Muscle of leg (tissue), 3 donors: ENCODE measurements at regions not wholly inside any gene's neighbourhood (a gene's known extent, or its start where the extent isn't known, plus 50 kb on each side); places are given as distances from the start of the nearest gene placed in this dataset.
A peak's percentile ranks its signal among the peaks of the same experiment; 100 is the strongest.

Experiments
- DNase-seq: peaks from one replicate; pipeline ENCODE4 v3.0.0; 2013
- H3K27ac ChIP-seq: one replicate; pipeline ENCODE4 v1.5.1; 2013; ENCODE audit warnings: mild to moderate bottlenecking, low read length, control low read depth
- H3K27me3 ChIP-seq: one replicate; pipeline ENCODE4 v1.6.1; 2013; ENCODE audit warnings: low read length; ENCODE audit not compliant: control insufficient read depth, insufficient read depth
- H3K36me3 ChIP-seq: one replicate; pipeline ENCODE4 v1.6.1; 2013; ENCODE audit warnings: low read length; ENCODE audit not compliant: control insufficient read depth, insufficient read depth
- H3K4me1 ChIP-seq: one replicate; pipeline ENCODE4 v1.6.1; 2013; ENCODE audit warnings: low read length; ENCODE audit not compliant: control insufficient read depth, insufficient read depth
- H3K4me3 ChIP-seq: one replicate; pipeline ENCODE4 v1.5.1; 2013; ENCODE audit warnings: low read length, control low read depth
- H3K9me3 ChIP-seq: replicated peaks from 2 replicates; pipeline ENCODE4 v1.6.1; 2013; ENCODE audit warnings: low read depth, low read length; ENCODE audit not compliant: control insufficient read depth
- WGBS: methylation state at CpG from one replicate; pipeline ENCODE4 v1.1.5; 2013; ENCODE audit warnings: missing lambda C conversion rate; ENCODE audit not compliant: insufficient coverage; 5-methylcytosine and 5-hydroxymethylcytosine counted together

DNA sequence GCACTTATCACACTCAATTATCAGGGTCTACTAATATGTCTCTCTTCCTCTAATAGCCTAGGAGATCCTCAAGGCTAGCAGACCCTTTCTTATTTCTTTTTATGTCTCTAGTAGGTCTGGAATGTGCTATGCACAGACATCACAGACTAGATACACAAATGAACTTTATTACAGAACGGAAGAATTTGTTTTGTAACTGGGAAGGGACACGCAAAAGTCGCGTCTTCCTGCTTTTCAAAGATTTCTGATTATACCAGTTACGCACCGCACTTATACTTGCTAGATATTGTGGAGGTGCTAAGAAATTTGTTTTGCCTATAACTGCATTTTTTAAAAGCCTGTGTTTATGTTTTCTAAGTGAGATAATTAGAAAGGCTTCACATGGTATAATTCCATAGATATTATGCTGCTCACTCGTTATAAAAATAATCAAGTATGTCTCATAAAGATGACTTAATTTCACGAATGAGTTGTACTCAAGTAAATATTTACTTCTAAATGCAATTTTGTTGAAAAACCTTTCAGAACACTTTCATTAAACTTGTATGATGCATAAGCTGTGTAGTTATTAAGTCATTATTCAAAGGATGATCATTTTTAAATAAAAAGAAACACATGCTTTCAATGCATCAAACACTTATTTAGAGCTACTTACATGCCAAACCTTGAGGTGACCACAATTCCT lies 662.6 kb downstream of the ACTL7B start:
- Histone ChIP-seq H3K9me3 (peaks cover 2% of the 10 kb centered on the region), H3K27ac (no peak overlapping the region), H3K36me3 (no peaks in the 10 kb centered on the region), H3K4me3 (no peak overlapping the region), H3K4me1 (peaks cover 6% of the 10 kb centered on the region), H3K27me3 (no peaks in the 10 kb centered on the region)
- DNase-seq = no peak
- 93% methylated on average over 3 of the region's 8 CpGs for WGBS

GRCh38 chr9:108191065-108191464 lies 664.7 kb downstream of the ACTL7B start:
- 91% methylated on average over 4 of the region's 4 CpGs for WGBS
- Histone ChIP-seq H3K27me3 (no peaks in the 10 kb centered on the region), H3K36me3 (no peaks in the 10 kb centered on the region), H3K4me1 (peaks cover 24% of the 10 kb centered on the region), H3K27ac (no peak overlapping the region), H3K4me3 (no peak overlapping the region), H3K9me3 (peaks cover 2% of the 10 kb centered on the region)
- no peak for DNase-seq

DNA sequence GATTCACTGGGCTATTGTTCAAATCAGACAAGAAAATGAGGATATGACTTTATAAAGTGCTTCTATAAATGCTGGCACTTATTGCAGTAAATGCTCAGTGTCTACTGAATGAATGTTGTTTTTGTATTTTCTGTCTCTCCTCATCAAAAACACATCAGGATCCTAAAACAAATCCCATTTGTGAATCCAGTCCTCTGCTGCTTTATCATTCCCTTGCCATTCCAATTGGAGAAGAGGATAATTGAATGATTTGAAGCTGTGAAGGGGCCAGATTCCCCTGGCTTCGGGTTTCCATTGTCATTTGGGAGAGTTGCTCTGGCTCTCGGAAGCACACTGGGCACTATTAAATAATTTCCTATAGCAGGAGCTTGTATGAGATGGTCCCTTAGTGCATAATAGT lies 666.8 kb downstream of the ACTL7B start:
- H3K27me3 ChIP-seq = no peaks in the 10 kb centered on the region
- no peaks in the 10 kb centered on the region for H3K36me3 ChIP-seq
- H3K27ac ChIP-seq = peak overlapping the region; percentile 37
- 0% methylated on average over 1 of the region's 2 CpGs for WGBS
- DNase-seq = peak; percentile 86
- peaks cover 37% of the 10 kb centered on the region for H3K4me1 ChIP-seq
- H3K9me3 ChIP-seq = peaks cover 2% of the 10 kb centered on the region
- H3K4me3 ChIP-seq = no peak overlapping the region

DNA sequence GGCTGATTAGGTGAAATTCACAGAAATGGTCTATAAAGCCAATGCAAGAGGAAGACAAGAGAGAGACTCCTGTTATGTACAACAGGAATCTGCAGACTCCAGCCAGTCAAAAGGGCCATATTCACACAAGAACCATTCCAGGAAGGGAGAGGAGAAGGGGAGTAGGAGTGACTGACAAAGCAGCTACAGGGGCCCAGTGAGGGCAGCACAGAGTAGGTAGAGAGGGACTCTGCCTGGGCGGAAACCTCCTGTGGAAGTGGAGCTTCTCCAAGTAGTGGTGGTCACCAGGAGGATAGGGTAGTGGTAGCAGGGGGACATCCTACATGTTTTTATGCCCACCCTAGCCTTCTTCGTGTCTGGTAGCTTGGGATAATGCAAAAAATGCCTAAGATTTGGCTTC lies 667.3 kb downstream of the ACTL7B start:
- WGBS = no CpG with 5 or more reads among the region's 2 CpGs
- Histone ChIP-seq H3K9me3 (peaks cover 2% of the 10 kb centered on the region), H3K4me3 (no peak overlapping the region), H3K27ac (no peak overlapping the region), H3K4me1 (peaks cover 37% of the 10 kb centered on the region), H3K27me3 (no peaks in the 10 kb centered on the region), H3K36me3 (no peaks in the 10 kb centered on the region)
- no peak for DNase-seq

DNA sequence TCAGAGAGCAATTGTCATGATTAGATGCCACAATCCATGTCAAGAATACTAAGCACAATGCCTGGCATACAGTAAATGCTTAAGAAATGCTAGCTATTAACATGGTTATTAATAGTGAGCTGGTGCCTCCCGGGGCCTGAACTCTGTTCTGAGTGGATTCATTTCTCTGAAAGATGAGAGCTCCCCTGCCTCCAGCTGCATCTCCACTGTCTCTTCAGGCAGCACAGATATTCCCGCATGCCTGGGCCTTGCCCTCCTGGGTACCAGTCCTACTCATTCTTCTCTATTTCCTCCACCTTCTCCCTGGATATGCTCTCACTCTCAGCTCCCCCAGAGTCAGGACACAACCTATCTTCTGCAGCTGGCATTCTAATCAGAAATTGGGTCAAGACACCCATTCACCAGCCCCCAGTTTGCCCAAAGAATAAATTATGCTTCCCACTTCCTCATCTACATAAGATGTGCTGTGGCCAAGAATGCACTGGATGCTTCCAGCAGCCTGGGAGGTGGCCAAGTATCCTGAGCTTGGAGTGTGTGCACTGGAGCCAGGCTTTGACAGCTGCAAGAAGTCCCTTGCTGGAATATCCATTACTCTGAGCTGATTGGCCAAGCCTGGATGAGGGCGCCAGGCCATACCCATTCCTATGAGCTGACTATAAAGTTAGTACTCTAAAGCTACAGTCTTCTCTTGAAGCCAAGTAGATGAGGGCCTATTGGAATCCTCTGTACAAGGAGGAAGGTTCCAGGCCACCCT lies 669.0 kb downstream of the ACTL7B start:
- peak; percentile 98 for DNase-seq
- WGBS = 36% methylated on average over 2 of the region's 3 CpGs
- H3K36me3 ChIP-seq = no peaks in the 10 kb centered on the region

DNA sequence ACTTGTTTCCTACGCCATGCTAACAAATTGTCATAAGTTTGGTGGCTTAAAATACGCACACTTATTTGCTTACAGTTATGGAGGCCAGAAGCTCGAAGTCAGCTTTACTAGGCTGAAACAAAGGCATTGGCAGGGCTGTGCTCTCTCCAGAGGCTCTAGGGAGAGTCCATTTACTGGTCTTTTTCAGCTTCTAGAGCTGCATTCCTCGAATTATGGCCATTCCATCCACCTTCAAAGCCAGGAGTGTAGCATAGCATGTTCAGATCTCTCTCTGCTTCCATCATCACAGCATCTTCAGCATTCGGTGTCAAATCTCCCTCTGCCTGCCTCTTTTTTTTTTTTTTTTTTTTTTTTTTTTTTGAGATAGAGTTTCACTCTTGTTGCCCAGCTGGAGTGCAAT lies 670.2 kb downstream of the ACTL7B start:
- Histone ChIP-seq H3K4me1 (peaks cover 43% of the 10 kb centered on the region), H3K27me3 (peaks cover 3% of the 10 kb centered on the region), H3K4me3 (no peak overlapping the region), H3K9me3 (peaks cover 2% of the 10 kb centered on the region), H3K27ac (no peak overlapping the region), H3K36me3 (no peaks in the 10 kb centered on the region)
- DNase-seq = no peak
- WGBS = 52% methylated on average over 4 of the region's 5 CpGs

More for the DNA sequence above, 669.0 kb downstream of the ACTL7B start:
- Histone ChIP-seq H3K27me3 (peaks cover 3% of the 10 kb centered on the region), H3K27ac (peak overlapping the region; percentile 70), H3K4me3 (no peak overlapping the region), H3K9me3 (peaks cover 2% of the 10 kb centered on the region), H3K4me1 (peaks cover 41% of the 10 kb centered on the region)

GRCh38 chr9:108184941-108185340 lies 670.8 kb downstream of the ACTL7B start:
- Histone ChIP-seq H3K4me1 (peaks cover 49% of the 10 kb centered on the region), H3K27ac (no peak overlapping the region), H3K9me3 (peaks cover 2% of the 10 kb centered on the region), H3K27me3 (peaks cover 3% of the 10 kb centered on the region), H3K4me3 (no peak overlapping the region), H3K36me3 (no peaks in the 10 kb centered on the region)
- WGBS = 50% methylated on average over 3 of the region's 3 CpGs
- peak; percentile 47 for DNase-seq

- H3K4me1 ChIP-seq = peaks cover 47% of the 10 kb centered on the region
- peaks cover 3% of the 10 kb centered on the region for H3K27me3 ChIP-seq
- H3K36me3 ChIP-seq = no peaks in the 10 kb centered on the region
- no peak for DNase-seq
- H3K9me3 ChIP-seq = no peaks in the 10 kb centered on the region
- H3K4me3 ChIP-seq = no peak overlapping the region
- no CpG with 5 or more reads among the region's 3 CpGs for WGBS
- H3K27ac ChIP-seq = no peak overlapping the region
These were observed 671.8 kb downstream of the ACTL7B start for GRCh38 chr9:108184009-108184408.

DNA sequence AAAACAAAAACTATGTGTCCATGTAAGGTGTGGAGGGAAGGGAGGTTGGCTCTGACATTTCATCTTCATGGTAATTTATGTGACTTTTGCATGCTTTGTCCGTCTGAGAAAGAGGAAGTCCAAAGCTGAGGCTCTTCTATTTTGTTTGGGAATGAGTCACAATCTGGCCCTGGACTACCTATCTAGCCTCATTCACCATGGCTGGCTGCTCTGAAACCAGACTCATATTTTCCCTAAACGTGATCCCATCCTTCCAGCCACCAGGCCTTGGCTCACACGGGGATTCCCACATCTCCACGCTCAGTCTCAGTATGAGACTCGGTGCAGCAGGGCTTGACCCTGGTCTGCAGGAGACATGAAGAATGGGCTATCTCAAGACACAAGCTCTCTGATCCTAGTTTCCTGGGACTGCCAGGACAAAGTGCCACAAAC lies 672.8 kb downstream of the ACTL7B start:
- 58% methylated on average over 5 of the region's 5 CpGs for WGBS
- Histone ChIP-seq H3K9me3 (no peaks in the 10 kb centered on the region), H3K27ac (no peak overlapping the region), H3K36me3 (no peaks in the 10 kb centered on the region), H3K4me3 (no peak overlapping the region), H3K27me3 (peaks cover 3% of the 10 kb centered on the region), H3K4me1 (peaks cover 47% of the 10 kb centered on the region)
- peak; percentile 37 for DNase-seq

DNA sequence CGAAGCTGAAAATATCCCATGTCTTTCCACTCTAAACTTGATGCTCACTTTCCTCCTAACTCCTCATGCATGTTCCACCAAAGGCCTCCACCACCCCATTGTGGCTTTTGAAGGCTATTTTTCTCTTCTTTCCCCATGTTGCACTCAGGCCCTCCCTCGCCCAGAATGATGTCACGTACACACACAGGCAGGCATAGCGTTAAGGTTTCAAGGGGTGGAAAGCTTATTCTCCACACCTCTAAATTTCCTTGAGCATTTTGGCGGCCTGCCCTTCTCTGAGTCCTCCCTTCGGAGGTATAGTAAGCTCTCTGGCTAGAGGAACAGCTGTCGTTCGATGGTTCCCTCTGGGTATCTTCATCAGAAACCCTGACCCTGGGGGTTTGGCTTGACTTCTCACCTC lies 673.5 kb downstream of the ACTL7B start:
- H3K9me3 ChIP-seq = no peaks in the 10 kb centered on the region
- 76% methylated on average over 5 of the region's 8 CpGs for WGBS
- DNase-seq = no peak
- no peak overlapping the region for H3K4me3 ChIP-seq
- peaks cover 42% of the 10 kb centered on the region for H3K4me1 ChIP-seq
- peaks cover 3% of the 10 kb centered on the region for H3K27me3 ChIP-seq
- no peaks in the 10 kb centered on the region for H3K36me3 ChIP-seq
- H3K27ac ChIP-seq = no peak overlapping the region
